ENCODE measurements at regions not wholly inside any gene's neighbourhood (a gene's known extent, or its start where the extent isn't known, plus 50 kb on each side); places are given as distances from the start of the nearest gene placed in this dataset.

DNA sequence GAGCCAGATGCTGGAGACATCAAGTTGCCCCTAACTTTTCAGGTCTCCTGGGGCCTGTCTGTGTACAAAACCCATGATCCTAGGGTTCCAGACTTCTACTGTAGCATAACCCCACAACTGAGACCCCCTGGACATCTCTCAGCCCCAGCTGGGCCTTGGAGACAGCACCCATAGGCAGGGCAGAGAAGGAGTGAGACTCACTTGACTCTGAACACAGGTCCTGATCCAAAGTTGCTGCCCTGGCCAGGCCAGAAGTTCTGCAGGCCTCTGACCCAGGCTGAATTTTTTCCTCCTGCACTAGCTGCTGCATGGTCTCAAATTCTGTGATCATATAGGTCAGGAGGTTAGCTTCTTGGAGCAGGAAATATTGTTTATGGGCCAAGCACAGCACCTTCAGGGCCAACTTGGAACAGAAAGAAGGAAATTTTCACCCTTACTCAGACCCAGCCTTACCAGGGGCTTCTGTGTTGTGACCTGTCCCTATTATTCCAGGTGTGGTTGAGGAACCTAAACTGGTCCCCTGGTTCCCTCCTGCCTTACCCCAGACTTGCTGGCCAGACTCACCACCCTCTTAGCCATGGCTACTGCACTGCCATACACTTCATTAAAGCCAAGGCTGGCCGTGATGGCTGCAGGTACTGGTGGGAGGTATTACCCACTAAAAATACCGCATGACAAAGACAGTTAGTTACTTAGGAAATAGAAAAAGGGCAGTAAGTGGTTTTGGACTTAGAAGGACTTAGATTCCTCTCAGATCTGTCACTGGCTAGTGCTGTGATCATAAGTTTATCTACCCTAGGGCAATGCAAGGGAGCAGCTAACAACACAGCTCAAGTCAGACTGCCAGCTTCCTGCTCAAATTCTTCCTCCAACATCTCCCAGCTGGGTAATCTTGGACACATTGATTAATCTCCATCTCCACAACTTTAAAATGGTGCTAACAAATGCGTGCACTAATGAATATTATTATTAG is 2180.1 kb downstream of the TP53TG3F start:
- DNase-seq (ENCODE audit: low spot score), result no peak

DNA sequence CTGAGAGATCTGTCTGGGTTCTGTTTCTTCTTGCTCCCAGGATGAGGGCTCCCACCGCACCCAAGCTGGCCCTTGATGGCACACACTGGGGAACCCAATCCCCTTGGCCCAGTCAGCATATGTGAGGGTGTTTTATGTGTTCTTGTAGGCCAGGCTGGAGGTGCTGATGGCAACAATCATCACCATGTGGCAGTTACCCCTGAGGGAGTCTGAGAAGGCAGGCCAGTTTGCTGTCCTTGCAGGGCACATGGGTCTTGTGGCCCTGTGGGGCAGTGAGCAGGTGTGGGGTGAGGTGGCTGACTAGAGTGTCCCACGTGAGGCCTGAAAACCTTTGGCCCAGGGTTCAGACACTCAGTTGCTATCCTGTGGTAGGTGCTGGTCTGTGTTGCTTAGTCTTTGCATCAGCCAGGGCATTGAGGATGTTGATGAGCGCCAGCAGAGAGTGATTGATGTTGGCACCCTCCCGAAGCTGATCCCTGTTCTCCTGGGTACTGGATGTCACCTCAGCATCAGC is 2183.0 kb downstream of the TP53TG3F start:
- no peak for DNase-seq (ENCODE audit: low spot score)

DNA sequence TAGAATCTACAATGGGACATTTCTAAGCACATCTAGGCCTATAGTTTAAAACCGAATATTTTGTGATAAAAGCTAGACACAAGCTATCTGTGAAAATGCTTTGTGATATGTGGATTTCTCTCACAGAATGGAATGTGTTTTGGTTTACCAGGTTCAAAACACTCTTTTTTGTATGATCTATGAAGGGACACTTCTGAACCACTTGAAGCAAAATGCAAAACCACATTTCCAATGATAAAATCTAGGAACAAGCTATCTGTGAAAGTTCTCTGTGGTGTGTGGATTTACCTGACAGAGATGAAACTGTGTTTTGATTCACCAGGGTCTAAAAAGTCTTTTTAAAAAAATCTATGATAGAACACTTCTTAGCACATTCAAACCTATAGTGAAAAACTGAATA is 2192.4 kb downstream of the TP53TG3F start:
- DNase-seq (ENCODE audit: low spot score), result no peak

DNA sequence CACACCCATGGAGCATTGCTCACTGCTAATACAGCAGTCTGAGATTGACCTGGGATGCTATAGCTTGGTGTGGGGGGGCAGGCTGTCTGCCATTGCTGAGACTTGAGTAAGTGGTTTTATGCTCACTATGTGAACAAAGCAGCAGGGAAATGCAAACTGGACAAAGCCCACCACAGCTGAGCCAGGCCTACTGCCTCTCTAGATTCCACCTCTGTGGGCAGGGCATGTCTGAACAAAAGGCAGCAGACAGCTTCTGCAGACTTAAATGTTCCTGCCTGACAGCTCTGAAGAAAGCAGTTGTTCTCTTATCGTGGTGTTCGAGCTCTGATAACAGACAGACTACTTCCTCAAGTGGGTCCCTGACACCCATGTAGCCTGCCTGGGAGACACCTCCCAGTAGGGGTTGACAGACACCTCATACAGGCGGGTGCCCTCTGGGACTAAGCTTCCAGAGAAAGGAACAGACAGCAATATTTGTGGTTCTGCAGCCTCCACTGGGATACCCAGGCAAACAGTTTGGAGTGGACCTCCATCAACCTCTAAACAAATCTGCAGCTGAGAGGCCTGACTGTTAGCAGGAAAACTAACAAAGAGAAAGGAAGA is 2204.8 kb downstream of the TP53TG3F start:
- DNase-seq (ENCODE audit: low spot score), result no peak

DNA sequence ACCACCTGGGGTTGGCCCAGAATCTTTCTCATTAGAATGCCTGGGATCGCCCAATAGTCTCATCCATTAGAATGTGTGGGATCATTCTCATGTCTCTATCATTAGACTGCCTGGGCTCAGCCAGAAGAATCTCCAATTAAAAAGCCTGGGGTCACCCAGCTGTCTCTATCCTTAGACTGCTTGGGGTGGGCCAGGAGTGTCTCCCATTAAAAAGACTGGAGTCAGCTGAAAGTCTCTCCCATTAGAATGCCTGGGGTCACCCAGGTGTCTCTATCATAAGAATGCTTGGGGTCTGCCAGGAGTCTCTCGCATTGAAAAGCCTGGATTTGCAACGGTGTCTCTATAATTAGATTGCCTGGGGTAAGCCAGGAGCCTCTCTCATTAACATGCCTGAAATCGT is 2225.7 kb downstream of the TP53TG3F start:
- DNase-seq (ENCODE audit: low spot score), result no peak

DNA sequence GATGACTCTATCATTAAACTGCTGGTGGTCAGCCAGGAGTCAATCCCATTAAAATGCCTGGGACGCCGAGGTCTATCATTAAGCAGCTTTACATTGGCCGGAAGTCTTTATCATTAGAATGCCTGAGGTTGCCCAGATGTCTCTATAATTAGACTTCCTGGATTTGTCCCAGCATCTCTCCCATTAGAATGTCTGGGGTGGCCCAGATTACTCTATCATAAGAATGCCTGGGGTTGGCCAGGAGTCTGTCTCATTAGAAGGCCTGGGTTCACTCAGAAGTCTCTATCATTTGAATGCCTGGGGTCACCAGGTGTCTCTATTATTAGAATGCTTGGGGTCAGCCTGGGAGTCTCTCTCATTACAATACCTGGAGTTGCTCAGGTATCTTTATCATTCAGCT is 2227.2 kb downstream of the TP53TG3F start:
- no peak for DNase-seq (ENCODE audit: low spot score)

DNA sequence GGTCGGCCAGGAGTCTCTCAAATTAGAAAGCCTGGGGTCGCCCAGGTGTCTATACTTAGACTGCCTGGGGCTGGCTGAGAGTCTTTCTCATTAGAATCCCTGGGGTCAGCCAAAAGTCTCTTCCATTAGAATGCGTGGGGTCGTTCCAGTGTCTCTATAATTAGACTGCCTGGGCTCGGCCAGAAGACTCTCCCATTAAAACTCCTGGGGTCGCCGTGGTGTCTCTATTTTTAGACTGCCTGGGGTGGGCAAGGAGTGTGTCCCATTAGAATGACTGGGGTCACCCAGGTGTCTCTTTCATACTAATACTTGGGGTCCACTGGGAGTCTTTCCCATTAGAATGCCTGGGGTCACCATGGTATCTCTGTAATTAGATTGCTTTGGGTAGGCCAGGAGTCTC is 2227.7 kb downstream of the TP53TG3F start:
- DNase-seq (ENCODE audit: low spot score), result no peak

DNA sequence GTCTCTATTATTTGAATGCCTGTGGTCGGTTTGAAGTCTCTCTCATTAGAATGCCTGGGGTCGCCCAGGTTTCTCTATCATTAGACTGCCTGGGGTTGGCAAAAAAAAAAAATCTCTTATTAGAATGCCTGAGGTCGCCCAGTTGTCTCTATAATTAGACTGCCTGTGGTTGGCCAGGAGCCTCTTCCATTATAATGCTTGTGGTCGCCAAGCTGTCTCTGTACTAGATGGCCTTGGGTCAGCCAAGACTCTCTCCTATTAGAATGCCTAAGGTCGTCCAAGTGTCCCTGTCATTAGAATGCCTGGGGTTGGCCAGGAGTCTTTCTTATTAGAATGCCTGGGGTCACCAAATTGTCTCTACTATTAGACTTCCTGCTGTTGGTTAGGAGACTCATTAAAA is 2228.4 kb downstream of the TP53TG3F start:
- no peak for DNase-seq (ENCODE audit: low spot score)

DNA sequence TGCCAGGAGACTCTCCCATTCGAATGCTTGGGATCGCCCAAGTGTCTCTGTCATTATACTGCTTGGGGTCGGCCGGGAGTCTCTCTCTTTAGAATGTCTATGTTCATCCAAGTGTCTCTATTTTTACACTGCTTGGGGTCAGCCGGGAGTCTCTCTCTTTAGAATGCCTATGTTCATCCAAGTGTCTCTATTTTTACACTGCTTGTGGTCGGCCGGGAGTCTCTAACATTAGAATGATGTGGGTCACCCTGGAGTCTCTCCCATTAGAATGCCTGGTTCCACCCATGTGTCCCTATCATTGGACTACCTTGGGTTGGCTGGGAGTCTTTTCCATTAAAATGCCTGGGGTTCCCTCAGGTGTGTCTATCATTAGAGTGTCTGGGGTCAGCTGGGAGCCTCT is 2230.4 kb downstream of the TP53TG3F start:
- DNase-seq (ENCODE audit: low spot score), result no peak

DNA sequence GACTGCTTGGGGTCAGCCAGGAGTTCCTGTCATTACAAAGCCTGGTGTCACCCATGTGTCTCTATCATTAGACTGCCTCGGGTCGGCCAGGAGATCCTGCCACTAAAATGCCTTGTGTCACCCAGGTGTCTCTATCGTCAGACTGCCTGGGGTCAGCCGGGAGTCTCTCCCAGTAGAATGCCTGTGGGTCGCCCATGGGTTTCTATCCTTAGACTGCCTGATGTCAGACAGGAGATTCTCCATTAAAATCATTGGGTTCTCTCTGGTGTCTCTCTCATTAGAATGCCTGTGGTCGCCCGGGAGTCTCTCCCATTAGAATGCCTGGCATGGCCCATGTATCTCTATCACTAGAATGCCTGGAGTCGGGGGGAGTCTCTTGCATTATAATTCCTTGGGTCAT is 2231.0 kb downstream of the TP53TG3F start:
- DNase-seq (ENCODE audit: low spot score), result no peak

DNA sequence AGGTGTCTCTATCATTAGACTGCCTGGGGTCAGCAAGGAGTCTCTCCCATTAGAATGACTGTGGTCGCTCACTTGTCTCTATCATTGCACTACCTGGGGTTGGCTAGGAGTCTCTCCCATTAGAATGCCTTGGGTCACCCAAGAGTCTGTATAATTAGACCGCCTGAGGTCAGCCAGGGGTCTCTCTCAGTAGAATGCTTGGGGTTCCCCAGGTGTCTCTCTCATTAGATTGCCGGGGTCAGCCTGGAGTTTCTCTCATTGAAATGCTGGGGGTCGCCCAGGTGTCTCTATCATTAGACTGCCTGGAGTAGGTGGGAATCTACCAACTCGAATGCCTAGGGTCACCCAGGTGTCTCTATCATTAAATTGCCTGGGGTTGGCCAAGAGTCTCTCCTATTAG is 2231.6 kb downstream of the TP53TG3F start:
- no peak for DNase-seq (ENCODE audit: low spot score)

DNA sequence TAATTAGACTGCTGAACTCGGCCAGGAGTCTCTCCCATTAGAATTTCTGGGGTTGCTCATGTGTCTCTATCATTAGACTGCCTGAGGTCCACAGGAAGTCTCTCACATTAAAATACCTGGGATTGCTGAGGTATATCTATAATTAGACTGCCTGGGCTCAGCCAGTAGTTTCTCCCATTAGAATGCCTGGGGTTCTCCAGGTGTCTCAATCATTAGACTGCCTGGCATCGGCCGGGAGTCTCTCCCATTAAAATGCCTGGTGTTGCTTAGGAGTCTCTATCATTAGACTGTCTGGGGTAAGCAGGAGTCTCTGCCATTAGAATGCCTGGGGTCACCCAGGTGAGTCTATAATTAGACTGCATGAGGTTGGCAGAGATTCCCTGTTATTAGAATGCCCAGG is 2233.4 kb downstream of the TP53TG3F start:
- no peak for DNase-seq (ENCODE audit: low spot score)

DNA sequence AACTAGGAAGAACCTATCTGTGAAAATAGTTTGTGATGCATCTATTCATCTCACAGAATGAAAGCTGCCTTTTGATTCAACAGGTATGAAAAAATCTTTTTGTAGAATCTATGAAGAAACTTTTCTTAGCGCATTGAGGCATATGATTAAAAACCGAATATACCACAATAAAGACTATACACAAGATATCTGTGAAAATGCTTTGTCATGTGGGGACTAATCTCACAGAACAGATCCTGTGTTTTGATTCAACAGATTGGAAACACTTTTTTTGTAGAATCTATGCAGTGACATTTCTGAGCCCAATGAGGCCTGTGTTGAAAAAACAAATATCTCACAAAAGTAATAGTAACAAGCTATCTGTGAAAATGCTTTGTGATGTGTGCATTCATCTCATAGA is 2247.5 kb downstream of the TP53TG3F start:
- no peak for DNase-seq (ENCODE audit: low spot score)

DNA sequence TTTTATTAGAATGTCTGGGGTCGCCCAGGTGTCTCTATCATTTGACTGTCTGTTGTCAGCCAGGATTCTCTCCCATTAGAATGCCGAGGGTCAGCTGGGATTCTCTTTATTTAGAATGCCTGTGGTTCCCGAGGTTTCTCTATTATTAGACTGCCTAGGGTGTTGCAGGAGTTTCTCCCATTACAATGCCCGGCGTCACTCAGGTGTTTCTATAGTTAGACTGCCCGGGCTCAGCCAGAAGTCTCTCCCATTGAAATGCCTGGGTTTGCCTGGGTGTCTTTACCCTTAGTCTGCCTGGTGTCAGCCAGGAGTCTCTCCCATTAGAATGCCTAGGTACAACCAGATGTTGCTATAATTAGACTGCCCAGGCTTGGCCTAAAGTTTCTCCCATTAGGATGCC is 2252.0 kb downstream of the TP53TG3F start:
- peak; percentile 9 for DNase-seq (ENCODE audit: low spot score)

DNA sequence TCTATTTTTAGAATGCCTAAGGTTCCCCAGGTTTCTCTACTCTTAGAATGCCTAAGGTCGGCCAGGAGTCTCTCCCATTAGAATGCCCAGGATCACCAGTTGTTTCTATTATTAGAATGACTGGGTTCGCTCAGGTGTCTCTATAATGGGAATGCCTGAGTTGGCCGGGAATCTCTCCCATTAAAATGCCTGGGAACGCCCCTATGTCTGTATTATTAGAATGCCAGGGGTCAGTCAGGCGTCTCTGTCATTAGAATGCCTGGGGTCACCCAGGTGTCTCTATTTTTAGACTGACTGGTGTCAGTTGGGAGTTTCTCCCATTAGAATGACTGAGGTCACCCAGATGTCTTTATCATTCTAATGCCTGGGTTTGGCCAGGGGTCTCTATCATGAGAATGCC is 2252.5 kb downstream of the TP53TG3F start:
- DNase-seq (ENCODE audit: low spot score), result no peak

DNA sequence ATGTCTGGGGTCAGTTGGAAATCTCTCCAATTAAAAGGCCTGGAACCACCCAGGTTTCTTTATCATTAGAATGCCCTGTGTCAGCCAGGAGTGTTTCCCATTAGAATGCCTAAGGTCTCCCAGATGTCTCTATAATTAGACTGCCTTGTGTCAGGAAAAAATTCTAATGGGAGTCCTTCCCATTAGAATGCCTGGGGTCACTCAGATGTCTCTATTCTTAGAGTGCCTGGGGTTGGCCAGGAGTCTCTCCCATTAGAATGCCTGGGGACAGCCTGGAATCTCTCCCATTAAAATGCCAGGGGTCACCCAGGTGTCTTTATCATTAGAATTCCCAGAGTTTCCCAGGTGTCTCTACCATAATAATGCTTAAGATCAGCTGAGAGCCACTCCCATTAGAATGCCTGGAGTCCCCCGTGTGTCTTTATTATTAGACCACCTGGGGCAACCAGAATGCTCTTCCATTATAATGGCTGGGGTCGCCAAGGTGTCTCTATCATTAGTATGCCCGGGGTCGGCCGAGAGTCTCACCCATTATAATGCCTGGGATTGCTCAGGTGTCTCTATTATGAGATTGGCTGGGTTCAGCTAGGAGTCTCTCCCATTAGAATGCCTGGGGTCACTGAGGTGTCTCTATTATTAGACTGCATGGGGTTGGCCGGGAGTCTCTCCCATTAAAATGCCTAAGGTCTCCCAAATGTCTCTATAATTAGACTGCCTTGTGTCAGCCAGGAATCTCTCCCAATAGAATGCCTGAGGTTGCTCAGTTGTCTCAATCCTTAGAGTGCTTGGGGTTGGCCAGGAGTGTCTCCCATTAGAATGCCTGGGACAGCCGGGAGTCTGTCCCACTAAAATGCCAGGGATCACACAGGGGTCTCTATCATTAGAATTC is 2254.6 kb downstream of the TP53TG3F start:
- no peak for DNase-seq (ENCODE audit: low spot score)

DNA sequence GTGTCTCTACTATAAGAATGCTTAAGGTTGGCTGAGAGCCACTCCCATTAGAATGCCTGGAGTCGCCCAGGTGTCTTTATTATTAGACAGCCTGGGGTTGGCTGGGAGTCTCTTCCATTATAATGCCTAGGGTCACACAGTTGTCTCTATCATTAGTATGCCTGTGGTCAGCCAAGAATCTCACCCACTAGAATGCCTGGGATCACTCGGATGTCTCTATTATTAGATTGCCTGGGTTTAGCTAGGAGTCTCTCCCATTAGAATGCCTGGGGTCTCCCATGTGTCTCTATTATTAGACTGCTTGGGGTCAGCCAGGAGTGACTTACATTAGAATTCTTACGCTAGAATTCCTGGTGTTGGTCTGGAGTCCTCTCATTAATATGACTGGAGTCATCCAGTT is 2255.3 kb downstream of the TP53TG3F start:
- no peak for DNase-seq (ENCODE audit: low spot score)

DNA sequence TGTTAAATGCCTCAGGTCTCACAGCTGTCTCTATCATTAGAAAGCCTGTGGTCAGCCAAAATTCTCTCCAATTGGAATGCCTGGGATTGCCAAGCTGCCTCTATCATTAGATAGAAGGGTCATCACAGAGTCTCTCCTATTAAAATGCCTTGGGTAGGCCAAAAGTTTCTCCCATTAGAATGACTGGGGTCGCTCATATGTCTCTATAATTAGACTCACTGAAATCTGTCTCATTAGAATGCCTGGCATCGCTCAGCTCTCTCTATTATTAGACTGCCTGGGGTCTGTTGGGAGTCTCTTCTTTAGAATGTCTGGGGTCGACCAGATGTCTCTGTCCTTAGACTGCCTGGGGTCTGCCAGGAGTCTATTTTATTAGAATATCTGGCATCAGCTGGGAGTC is 2265.1 kb downstream of the TP53TG3F start:
- no peak for DNase-seq (ENCODE audit: low spot score)

DNA sequence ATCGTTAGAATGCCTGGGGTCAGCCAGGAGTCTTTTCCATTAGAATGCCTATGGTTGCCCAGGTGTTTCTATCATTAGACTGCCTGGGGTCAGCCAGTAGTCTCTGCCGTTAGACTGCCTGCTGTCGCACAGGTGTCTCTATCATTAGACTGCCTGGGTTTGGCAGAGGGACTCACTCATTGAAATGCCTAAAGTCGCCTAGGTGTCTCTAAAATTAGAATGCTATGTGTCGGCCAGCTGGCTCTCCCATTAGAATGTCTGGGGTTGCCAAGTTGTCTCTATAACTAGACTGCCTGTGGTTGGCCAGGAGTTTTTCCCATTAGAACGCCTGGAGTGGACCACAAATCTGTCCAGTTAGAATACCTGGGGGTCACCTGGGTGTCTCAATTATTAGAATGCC is 2266.5 kb downstream of the TP53TG3F start:
- DNase-seq (ENCODE audit: low spot score), result no peak

DNA sequence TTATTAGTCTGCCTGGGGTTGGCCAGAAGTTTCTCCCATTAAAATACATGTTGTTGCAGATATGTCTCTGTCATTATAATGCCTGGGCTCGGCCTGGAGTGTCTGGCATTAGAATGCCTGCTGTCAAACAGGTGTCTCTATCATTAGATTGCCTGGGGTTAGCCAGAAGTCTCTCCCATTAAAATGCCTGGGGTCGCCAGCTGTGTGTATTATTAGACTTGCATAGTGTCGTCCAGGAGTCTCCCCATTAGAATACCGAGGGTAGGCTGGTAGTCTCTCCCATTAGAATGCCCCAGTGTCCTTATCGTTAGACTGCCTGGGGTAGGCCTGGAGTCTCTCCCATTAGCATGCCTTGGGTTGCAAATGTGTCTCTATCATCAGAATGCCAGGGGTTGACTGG is 2270.8 kb downstream of the TP53TG3F start:
- DNase-seq (ENCODE audit: low spot score), result peak; percentile 10

DNA sequence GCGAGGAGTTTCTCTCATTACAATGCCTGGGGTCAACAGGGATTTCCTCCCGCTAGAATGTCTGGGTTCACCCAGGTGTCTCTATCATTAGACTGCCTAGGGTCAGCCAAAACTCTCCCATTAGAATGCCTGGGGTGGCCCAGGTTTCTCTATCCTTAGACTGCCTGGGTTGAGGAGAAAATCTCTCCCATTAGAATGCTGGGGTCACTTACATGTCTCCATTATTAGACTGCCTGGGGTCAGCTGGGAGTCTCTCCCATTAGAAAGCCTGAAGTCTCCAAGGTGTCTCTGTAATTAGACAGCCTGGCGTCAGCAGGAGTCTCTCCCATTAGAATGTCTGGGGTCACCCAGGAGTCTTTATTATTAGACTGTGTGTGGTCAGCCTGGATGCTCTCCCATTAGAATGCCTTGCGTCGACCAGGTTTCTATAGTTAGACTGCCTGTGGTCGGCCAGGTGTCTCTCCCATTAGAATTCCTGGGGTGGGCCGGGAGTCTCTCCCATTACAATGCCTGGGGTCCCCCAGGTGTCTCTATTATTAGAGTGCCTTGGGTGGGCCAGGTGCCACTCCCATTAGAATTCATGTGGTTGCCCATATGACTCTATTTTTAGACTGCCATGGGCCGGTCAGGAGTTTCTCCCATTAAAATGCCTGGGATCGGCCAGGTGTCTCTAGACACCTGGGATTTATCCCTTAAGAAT is 2272.1 kb downstream of the TP53TG3F start:
- DNase-seq (ENCODE audit: low spot score), result no peak
